Jurkat, Clone E6-1 (cell line): ENCODE measurements at regions not wholly inside any gene's neighbourhood (a gene's known extent, or its start where the extent isn't known, plus 50 kb on each side); places are given as distances from the start of the nearest gene placed in this dataset.
"Not testable (repeated sequence)": the region's sequence is repeated elsewhere in the genome, so short reads cannot be mapped to it uniquely, and the experiment has no call there.

Experiments used
- DNase-seq: peaks from one replicate; pipeline ENCODE4 v3.0.0-alpha.2; 2011; ENCODE audit warnings: low read depth, low spot score
- H3K4me3 ChIP-seq: 2 replicates; pipeline ENCODE4 v1.5.1; 2011; ENCODE audit warnings: mild to moderate bottlenecking, low read length, control low read depth, moderate library complexity

DNA sequence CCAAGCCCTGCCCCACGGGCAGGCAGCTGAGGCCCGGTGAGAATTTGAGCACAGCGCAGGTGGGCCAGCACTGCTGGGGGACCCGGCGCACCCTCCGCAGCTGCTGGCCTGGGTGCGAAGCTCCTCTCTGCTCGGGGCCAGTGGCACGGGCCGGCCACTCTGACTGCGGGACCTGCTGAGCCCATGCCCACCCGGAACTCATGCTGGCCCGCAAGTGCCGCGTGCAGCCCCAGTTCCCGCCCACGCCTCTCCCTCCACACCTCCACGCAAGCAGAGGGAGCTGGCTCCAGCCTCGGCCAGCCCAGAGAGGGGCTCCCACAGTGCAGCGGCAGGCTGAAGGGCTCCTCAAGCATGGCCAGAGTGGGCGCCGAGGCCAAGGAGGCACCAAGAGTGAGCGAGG lies 190.1 kb upstream of the IGFBP7 start:
- not testable (repeated sequence) for H3K4me3 ChIP-seq

DNA sequence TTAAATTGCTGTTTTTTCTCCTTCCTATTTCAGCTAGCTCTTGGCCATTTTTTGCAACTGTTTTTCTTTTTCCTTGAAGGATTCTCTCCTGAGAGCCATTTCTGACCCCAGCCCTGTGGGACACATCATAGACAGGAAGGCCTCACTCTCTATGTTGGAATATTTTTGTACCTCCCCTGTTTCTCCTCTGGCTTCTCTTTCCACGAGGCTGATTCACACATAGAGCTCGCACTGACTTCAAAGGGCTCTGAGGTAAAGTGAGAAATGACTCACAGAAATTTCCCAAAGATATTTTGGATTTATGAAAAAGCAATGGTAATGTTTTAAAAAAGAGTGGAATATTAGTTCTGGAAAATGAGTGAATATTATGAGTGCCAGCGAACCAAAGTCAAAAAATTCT lies 181.7 kb upstream of the IGFBP7 start:
- H3K4me3 ChIP-seq: no peak overlapping the region
- no peak for DNase-seq

More for the DNA sequence above, 190.1 kb upstream of the IGFBP7 start:
- not testable (repeated sequence) for DNase-seq

DNA sequence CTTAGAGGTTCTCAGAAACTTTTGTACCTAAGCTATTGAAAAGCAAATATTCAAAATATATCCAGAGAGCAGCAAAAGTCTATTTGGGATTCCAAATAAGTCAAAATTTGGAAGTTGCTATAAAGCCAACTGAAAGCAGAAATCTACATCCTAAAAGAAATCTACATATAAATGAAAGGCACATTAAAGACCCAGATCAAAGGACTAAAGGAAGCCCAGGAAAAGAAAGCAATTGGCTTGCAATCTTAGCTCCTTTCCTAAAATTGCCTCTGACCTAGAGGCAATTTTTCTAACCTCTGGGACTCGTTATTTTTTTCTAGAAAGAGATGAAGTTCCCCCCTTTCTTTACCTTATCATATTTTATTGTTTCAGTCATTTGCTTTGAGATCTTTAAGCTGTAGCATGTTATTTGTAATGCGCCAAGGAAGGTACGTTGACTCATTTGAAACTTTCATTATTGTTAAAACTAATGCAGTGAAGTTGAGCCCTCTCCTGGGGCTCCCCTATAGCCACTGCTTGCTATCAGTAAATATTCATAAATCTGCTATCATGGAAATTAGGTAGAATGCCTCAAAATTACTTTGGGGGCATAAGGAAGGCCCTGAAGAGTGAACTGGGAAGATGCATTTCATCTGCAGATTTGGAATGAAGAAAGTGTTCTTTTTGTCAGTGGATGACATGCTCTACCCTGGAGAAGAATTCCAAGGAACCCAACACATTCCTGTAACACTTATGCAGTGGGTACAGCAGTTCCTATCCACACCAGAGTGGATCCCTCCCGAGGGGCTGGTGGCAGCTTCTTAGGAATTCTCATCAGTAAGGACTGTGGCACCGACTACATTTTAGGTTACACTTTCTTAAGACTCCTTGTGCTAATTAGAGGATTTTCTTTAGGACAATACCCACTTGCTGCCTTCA lies 177.8 kb upstream of the IGFBP7 start:
- DNase-seq: no peak
- H3K4me3 ChIP-seq: no peak overlapping the region

DNA sequence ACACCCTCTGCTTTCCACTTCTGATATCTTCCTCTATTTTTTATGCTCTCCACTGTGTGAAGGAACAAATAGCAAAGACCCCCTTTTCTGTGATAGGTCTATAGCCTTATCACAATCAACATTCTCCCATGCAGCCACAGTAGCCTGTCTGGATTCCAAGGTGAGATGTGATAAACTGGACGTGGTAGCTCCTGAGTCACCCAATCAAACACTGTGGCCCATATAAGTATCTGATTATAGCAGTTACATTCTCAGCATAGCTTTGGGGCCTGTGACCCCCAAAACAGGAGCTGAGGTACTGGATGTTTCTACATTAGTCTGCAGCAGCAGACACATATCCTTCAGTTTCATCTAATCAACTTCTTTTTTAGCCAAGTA lies 172.7 kb upstream of the IGFBP7 start:
- DNase-seq: no peak
- H3K4me3 ChIP-seq: no peak overlapping the region

DNA sequence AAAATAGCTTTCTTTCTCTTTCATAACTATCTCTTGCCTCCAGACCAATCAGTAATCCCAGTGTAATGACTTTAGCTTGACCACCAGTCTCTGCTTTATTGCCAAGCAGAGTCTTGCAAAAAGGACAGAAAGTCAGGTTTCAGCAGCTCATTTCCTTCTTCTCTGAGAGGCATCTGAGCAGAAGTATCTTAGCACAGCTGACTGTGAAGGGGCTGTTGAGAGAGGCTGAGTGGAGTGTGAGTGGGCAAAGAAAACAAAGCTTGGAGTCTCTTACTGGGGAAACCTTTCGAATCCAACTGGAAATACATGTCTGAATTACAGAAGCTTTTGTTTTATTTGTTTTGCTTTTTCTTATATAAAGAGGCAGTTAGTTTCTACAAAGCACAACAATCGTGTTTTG lies 170.3 kb upstream of the IGFBP7 start:
- H3K4me3 ChIP-seq: no peak overlapping the region
- no peak for DNase-seq

DNA sequence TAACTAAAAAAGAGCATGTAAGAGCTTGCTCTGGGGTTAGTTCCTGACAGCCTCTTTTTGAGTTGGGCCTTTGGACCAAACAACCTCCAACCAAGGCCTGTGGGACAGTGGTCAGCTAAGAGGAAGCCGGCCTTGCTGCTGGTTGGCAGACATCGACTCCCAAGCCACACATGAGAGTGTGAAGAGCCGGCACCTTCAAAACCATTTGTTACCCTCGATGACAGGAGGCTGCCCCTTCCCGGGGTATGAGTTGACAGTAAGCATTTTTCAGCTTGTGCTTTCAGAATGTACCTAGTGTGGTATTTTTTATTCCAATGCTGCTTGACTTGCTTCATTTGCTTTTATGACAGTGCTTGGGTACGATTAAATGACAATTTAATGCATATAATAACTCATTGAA lies 168.6 kb upstream of the IGFBP7 start:
- H3K4me3 ChIP-seq: no peak overlapping the region
- DNase-seq: no peak

DNA sequence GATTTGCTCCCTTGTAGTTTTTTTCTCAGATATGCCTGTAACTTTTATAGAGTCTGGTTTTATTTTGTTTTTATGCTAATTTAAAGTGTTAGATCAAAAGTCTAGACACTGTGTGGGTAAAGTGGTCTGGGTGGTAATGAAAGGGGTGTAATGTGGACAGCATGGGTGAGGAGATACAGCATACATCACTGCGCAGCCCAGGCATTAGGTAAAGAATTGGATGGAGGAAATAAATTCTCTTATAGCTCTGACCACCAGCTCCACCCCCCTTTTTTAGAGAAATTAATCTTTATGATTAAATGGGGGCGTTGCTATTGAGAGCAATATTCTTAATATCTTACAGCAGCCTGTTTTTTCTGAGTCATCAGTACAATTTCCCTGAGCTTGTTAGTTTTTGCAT lies 163.9 kb upstream of the IGFBP7 start:
- no peak overlapping the region for H3K4me3 ChIP-seq
- no peak for DNase-seq

DNA sequence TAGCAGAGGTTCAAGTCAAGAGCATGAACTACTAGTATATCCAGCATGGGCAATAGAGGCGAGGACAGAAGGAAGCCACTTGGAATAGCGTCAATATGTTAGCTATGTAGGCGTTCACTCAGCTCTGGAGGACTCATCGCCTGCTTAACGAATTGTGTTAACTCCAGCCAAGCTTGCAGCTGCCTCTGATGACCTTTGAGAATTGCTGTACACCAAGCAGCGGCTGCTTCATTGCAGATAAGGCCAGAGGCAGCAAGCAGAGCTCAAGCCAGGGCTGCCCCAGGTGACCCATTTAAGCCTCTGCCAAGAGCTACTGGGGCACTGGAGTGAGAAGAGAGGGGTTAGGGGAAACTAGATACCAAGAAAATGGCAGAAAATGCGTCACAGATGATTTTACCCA lies 160.2 kb upstream of the IGFBP7 start:
- no peak overlapping the region for H3K4me3 ChIP-seq
- DNase-seq: no peak

DNA sequence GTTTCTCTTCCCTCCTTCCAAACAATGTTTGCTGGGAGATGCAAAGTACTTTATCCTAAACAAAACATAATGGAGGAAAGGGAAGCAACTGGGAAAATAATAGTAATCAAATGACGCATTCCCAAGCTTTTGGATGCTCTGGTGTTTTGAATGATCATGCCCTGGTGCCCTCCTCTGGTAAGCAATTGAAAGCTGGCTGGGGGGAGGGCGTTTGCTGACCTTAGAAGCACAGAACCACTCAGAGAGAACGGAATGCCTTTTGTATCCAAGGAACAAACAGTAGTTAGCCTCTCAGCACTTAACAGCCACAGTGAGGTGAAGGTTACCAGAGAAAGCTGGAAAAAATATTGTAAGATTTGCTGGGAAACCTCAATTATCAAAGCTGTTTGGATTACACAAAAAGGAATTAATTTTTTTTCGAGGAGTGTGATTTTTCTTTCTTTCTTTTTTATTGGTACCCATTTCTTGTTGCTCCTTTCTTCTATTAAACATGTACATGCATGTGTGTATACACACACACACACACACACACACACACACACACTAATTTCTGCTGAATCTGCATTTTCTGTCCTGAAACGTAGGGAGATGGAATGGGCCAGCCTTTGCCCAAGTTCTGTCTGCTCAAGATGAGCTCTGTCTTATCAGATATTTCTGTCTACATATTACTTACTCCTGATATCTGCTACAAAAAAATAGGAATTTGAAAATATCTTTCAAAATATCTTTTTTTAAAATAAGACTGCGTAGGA lies 155.8 kb upstream of the IGFBP7 start:
- DNase-seq: no peak
- no peak overlapping the region for H3K4me3 ChIP-seq

DNA sequence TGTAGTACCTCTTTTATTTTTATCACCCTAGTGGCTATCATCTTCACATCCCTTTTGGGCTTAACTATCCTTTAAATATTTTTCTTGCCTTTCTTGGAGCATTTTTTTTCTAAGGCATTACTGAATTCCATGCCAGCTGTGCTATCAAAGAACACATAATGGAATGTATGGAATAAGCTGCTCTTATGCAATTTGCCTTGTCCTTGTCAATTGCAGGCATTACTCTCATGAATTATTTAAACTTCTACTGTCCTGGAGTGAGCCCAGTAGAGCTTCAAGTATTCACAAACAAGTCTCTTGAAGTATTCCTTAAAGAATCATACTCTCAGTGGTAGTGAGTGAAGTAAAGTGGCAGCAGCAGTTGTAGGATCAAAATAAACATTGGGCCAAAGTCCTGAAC lies 144.6 kb upstream of the IGFBP7 start:
- no peak overlapping the region for H3K4me3 ChIP-seq
- no peak for DNase-seq

DNA sequence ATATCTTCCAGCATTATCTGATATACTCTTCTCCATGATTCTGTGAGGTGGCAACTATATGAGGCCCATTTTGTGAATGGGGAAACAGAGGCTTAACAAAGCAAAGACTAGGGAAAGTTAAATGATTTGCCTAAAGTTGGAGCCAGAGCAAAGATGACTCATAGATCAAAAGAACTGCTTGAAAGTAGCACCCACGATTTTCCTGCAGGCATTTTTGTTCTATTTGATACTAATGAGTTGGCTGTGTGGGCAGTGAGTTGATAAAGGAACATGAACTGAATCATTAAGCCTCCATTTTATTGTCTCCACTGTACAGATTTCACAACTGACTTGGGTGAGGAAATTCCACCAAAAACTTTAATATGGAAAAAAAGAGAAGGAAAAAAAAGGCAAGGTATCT lies 138.9 kb upstream of the IGFBP7 start:
- no peak overlapping the region for H3K4me3 ChIP-seq
- DNase-seq: no peak

DNA sequence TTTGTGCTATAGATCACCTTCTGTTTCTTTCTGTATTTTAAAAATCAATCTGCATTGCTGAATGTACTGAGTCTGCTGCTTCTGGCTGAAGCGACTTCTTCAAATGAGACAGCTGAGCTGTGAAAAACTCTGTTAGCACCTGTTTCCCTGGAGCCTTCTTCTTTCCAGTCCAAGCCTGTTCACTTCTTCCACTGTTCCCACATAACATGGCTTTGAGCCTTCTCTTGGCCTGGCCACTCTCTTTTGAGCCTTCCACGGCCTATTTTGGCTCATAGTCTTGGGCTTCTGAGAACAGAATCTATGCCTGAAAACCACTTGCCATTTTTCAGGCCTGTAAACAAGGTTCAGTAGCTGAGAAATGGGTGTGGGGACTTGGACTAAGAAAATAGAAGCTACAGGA lies 132.9 kb upstream of the IGFBP7 start:
- no peak overlapping the region for H3K4me3 ChIP-seq
- DNase-seq: no peak

DNA sequence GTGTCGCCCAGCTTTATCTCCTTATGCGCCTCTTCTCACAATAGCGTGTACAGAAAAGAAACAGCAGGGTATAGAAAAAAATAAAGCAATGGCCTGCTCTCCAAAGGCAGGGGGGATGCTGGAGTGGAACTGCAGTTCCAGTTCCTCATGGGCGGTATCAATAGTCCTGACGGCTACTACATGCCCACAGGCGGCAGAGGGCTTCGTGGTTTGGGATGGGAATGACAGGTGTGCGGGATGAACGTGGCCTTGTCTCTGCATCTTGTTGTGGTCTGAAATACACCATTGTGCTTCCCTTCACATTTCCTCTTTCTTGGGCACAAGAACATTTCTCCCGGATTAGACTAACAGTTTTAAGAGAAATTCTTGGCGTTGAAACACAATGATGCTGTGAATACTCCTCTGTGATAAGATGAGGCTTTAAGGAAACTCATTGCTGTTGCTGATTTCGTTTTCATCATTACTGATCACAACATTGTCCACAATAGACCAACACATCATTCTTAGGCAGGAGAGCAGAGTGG lies 124.1 kb upstream of the IGFBP7 start:
- no peak for DNase-seq
- no peak overlapping the region for H3K4me3 ChIP-seq

DNA sequence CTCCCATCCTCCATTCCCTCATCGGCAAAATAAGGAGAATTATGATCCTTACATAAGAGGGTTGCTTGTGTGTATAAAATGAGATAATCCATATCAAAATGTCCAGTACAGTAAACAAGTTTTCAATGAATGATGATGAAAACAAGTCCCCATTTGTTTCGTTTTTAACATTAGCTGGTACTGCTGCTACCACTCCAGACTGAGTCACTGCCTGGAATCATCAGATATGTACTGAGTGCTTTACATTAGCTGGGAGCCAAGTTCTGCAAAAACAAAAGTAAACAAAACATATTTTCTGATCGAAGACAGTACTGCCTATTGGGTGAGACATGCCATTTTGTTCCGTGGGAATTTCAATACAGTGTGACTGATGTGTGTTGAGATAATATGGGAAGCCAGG lies 123.2 kb upstream of the IGFBP7 start:
- DNase-seq: no peak
- no peak overlapping the region for H3K4me3 ChIP-seq

DNA sequence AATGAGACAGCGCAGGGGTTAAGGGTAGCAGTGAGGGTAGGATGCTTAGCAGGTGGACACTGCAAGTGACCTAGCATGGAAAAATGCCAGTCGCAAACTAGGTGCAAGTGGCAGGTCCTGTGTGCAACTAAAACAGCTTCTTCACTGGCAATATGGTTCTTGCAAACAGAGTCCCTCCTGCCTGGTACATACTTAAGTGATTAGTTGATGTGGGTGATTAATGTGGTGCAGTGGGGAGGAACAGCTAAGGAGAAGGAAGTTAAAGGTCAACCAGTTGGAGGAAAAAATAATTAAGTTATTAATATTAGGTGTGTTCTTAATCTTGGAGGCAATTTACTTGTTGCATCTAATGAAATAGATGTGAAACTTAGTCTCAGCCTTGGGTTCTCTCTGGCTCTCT lies 121.6 kb upstream of the IGFBP7 start:
- no peak overlapping the region for H3K4me3 ChIP-seq
- no peak for DNase-seq

DNA sequence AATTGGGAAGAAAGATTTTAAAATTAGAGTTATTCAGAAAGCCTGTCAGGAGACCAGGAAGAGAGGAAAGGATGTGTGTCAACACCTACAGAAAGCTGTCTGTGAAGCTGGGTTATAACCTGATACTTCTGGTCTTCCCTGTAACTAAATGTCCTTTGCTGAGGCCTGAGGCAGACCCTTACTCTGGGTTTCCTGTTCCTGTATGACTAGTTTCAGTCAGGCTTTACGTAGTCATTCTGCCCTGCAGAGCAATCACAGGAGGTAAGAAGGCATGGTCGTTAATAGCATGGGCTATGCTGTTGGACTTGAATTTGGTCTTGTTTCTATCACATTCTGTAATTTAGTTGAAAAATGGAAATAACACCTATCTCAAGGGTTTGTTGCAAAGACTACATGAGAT lies 110.5 kb upstream of the IGFBP7 start:
- H3K4me3 ChIP-seq: no peak overlapping the region
- DNase-seq: no peak

DNA sequence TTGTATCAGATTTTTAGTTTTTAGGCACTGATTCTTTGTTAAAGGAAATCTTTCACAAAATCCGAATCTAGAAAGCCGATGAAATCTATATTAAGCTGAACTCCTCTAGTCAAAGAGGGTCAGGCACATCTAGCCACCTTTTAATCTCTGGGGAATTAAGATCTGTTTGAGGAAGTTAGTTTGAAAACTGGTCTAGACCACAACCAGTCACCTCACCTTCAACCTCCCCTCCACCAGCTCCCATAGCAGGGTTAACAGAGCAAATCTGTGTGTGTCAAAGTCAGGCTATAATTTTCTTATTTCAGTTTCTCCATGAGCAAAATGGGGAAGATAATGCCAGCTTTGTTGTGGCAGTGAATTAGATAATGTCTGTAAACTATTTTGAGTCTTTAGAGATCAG lies 110.0 kb upstream of the IGFBP7 start:
- DNase-seq: no peak
- H3K4me3 ChIP-seq: no peak overlapping the region

DNA sequence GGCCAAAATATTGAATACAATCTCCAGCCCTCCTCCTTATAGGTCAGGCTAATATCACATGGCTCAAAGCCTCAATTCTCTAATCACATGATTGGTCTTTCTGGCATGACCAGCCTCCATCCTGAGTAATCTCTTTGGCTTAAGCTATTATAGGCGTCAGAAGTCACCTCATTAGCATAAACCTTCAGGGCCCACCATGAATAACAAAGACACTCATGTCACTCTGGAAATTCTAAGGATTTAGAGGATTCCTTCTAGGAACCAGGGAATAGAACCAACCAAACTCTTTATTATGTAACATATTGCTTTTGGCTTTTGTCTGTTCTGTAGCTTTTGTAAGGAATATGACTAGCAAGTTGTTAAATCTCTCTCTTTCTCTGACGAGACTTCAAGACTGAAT lies 109.2 kb upstream of the IGFBP7 start:
- H3K4me3 ChIP-seq: no peak overlapping the region
- DNase-seq: no peak

DNA sequence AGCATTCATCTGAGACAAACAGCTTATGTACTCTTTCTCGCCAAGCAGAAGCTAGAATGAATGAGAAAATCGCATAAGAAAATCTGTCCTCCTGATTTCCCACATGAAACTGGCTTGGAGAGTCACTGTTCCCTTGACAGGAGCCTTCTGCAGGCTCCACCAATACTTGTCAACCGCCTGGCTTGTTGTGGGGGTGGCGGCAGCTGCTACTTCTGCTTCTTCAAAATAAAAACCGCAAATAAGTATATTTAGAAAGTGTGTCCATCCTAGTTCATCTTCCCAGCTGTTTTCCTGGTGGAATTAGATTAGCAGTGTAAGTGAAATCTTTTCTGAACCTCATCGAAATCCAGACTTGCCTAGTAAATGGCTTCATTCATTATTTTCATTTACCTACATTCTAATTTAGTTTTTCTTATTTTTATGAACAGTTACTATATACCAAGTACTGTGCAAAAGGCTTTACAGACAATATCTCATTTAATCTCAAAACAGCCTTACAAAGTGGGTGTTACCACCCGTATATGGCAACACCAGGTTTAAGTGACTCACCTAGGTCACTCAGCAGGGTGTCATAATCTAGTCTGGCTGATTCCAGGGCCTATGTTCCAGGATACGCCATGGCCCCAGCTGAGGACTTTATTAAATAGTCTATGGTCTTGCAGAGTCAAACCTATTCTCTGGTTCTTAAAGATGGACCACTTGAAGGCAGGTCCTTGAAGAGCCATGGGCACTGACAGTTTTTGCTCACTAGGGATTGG lies 104.6 kb upstream of the IGFBP7 start:
- no peak for DNase-seq
- H3K4me3 ChIP-seq: no peak overlapping the region

DNA sequence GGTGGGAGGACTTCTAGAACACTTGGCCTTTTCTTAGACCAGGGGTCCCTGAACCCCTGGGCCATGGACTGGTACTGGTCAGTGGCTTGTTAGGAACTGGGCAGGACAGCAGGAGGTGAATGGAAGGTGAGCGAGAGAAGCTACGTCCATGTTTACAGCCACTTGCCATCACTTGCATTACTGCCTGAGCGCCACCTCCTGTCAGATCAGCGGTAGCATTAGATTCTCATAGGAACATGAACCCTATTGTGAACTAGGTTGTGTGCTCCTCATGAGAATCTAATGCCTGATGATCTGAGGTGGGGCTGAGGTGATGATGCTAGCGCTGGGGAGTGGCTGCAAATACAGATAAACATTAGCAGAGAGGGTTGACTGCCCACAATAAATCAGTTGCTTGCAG lies 100.9 kb upstream of the IGFBP7 start:
- DNase-seq: no peak
- no peak overlapping the region for H3K4me3 ChIP-seq
